Coronary artery (tissue), 2 donors: ENCODE measurements at regions not wholly inside any gene's neighbourhood (a gene's known extent, or its start where the extent isn't known, plus 50 kb on each side); places are given as distances from the start of the nearest gene placed in this dataset.

Experiments
- DNase-seq: peaks from one replicate; pipeline ENCODE4 v3.0.0-alpha.2; 2017; ENCODE audit warnings: low spot score
- H3K27ac ChIP-seq, 2 donors: fragments of 200-600 bp; sonication (generic); one replicate each; pipeline ENCODE4 v1.5.1; 2016 to 2019
- H3K4me3 ChIP-seq: fragments of 200-600 bp; sonication (generic); 2 replicates; pipeline ENCODE4 v1.5.1; 2016; ENCODE audit warnings: mild to moderate bottlenecking, moderate library complexity
- TF ChIP-seq, protein P1 (sequence below): fragments of 200-600 bp; sonication (generic); IDR thresholded peaks from one replicate; pipeline ENCODE4 v1.5.1; 2019; ENCODE audit warnings: antibody characterized with exemption

DNA sequence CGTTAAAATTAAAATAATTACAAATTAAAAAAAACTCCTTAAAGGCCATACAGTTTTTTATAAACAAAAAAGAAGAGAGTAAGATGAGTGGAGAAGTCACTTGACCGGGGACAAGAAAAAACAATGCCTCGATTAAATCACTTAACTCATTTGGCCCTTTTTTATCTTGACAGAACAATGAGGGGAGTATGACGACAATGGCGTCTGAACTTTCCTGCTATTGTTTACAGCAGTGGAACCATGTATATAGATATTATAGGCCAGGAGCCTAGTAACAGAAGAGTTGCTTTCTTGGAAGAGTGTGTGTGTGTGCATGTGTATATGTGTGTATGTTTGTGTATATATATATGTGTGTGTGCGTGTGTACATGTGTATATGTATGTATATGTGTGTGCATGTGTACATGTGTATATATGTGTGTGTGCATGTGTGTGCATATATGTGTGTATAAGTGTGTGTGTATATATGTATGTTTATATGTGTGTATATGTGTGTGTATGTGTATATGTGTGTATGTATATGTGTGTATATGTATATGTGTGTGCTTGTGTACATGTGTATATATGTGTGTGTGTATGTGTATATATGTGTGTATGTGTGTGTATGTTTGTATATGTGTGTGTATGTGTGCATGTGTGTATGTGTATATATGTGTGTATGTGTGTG, 153.4 kb upstream of the FAT1 start:
- no peak overlapping the region for H3K4me3 ChIP-seq
- TF ChIP-seq, protein P1, sequence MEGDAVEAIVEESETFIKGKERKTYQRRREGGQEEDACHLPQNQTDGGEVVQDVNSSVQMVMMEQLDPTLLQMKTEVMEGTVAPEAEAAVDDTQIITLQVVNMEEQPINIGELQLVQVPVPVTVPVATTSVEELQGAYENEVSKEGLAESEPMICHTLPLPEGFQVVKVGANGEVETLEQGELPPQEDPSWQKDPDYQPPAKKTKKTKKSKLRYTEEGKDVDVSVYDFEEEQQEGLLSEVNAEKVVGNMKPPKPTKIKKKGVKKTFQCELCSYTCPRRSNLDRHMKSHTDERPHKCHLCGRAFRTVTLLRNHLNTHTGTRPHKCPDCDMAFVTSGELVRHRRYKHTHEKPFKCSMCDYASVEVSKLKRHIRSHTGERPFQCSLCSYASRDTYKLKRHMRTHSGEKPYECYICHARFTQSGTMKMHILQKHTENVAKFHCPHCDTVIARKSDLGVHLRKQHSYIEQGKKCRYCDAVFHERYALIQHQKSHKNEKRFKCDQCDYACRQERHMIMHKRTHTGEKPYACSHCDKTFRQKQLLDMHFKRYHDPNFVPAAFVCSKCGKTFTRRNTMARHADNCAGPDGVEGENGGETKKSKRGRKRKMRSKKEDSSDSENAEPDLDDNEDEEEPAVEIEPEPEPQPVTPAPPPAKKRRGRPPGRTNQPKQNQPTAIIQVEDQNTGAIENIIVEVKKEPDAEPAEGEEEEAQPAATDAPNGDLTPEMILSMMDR: no peak
- no peak for DNase-seq
- H3K27ac ChIP-seq: no peak overlapping the region

DNA sequence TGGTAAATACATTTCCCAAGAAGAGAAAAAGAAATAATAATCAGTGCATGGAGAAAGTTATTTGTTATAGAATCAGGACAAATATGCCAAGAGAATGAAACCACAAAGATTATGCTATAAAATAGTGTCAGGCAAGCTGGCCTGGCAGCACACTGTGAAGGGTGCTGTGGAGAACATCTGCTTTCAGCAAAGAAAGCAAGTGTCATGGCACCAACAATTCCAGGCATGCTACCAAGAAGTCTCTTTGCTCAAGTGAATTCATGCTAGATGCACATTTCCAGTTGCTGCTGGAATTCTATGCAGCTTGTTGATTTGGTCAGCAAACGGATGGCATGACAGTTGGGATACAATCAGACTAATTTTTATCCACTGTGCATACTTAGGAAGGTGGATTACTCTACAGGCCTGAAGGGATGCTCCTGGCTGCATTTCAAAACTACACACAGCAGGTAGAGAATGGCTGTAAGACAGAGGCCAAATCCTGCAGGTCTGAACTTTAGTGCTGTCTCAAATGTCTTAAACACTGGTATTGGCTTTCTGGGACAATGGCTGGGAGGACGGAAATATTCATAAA, 154.6 kb upstream of the FAT1 start:
- TF ChIP-seq, protein P1: no peak
- no peak overlapping the region for H3K4me3 ChIP-seq
- no peak for DNase-seq
- H3K27ac ChIP-seq: no peak overlapping the region

DNA sequence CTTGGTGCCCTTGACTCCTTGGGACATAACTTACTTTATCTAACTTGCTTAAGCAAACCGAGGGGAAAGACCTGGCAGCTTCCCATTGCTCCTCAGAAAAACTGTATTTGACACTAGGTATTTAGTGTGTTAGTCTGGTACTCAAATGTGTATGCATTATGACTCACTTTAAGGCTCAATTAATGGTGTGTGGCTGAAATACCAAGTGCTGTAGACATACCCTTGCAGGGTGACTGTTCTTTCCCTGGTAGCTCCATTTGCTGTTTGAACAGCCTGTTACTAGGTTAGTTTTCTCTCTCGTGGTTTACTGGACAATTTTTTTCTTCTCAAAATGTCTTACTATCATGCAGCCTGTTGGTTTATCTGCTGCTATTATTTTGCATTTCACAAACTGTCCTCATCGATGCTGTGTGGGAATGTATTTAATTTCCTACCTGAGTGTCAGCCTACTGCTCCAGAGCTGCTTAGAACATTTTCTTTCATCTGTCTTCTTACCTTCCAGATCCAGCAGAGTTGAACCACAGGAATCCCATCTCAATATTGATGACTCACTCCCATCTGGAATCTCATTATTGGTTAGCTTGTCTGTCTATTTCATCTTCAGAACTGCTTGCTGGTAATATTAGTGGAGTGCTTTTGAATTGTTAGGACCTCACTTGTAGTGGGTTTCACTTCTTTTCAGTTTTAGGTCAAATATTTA, 158.0 kb upstream of the FAT1 start:
- TF ChIP-seq, protein P1: no peak
- H3K4me3 ChIP-seq: no peak overlapping the region
- H3K27ac ChIP-seq: no peak overlapping the region
- no peak for DNase-seq

DNA sequence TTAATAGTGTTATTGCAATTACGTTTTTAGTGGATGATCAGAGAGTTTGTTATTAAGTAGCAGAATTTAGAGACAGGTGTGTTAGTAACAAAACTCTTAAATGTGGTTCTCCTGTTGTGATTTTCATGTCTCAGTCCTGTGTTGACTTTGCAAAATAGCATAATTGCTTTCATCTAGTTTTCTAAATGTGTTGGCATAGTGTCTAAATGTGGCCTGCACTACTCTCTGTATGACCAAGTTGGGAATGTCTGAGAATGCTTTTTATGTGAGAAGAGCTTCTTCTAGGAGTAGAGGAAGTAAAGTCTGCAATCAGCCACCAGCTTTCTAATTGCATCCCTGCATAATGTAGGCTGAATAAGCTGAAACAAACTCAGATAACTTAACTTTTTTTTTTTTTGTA, 158.6 kb upstream of the FAT1 start:
- DNase-seq: no peak
- no peak overlapping the region for H3K27ac ChIP-seq
- TF ChIP-seq, protein P1: no peak
- H3K4me3 ChIP-seq: no peak overlapping the region

DNA sequence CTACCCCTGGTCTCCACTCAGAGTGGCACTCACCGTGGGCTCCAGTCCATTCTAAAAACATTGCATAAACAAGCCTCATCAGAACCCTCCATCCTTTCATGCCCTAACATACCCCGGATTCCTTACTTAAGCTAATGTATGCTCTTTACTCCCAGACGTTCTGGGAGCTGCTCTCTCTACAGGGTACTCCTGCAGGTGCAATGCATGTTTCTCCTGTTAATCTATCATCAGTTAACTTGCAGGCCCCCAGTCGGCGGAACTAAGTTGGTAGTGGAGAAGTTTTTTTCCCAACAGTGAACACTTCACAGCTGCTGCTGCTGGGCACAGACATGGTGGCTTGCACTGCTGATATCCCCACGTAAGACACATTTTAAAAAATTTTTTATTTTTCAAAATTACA, 161.6 kb upstream of the FAT1 start:
- DNase-seq: no peak
- H3K4me3 ChIP-seq: no peak overlapping the region
- TF ChIP-seq, protein P1: no peak
- H3K27ac ChIP-seq: no peak overlapping the region

DNA sequence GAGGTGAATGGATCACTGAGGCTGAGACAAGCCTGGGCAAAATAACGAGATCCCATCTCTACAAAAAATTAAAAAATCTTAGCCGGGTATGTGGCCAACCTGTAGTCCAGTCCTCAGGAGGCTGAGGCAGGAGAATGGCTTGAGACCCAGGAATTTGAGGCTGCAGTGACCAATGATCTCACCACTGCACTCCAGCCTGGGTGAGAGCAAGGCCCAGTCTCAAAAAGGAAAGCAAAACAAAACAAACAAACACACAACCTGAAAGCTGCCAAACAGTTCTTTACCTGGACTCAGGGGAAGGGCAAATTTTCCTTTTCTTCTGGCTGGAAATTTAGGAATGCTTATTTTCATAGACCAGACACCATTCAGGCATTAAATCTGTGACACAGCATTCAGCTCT, 163.1 kb upstream of the FAT1 start:
- Histone ChIP-seq H3K4me3 (no peak overlapping the region), H3K27ac (no peak overlapping the region)
- TF ChIP-seq, protein P1: no peak
- no peak for DNase-seq

DNA sequence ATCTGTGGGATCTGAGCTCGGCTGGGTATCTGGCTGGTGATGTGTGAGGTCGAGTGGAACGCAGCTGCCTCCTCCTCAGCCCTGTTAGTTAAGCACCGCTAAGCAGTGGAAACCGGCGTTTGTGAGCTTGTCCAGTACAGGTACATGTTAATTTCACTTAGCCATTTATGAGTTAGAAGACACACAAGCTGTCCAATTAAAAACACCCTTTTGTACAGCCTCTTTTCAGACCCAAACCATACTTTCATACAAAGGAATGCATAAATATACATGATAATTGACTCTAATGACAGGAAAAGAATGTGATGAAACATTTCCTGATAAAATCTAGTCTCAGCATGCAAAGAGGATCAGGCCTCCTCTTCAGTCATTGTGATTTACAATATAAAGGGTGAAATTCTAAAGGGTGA, 163.6 kb upstream of the FAT1 start:
- DNase-seq: no peak

More for the DNA sequence above, 163.6 kb upstream of the FAT1 start:
- Histone ChIP-seq H3K4me3 (no peak overlapping the region), H3K27ac (no peak overlapping the region)
- TF ChIP-seq, protein P1: no peak
